Spleen (tissue), 7 donors: ENCODE measurements at regions not wholly inside any gene's neighbourhood (a gene's known extent, or its start where the extent isn't known, plus 50 kb on each side); places are given as distances from the start of the nearest gene placed in this dataset.

Source experiments
- POLR2A ChIP-seq, 3 donors: fragments of 450-650 bp; IDR thresholded peaks; one replicate each; pipeline ENCODE4 v1.5.1; 2017; ENCODE audit warnings: antibody characterized with exemption in 3 of 3, mild to moderate bottlenecking in 1 of 3
- POLR2AphosphoS5 ChIP-seq, 3 donors: sonication (generic); formaldehyde crosslinking; IDR thresholded peaks; one replicate each; pipeline ENCODE4 v1.5.1; 2017; ENCODE audit warnings: antibody characterized with exemption in 3 of 3
- TF ChIP-seq, protein P1 (sequence below), 11 experiments: fragments of 200-600 bp in 7 of 11; fragments of 450-650 bp in 4 of 11; sonication (generic) in 4 of 11; IDR thresholded peaks in 8 of 11; conservative IDR thresholded peaks in 3 of 11; 1 replicate in 7 of 11; 2 replicates in 4 of 11; pipeline versions ENCODE4 v1.4.0 to v1.8.0; 2016 to 2021; ENCODE audit warnings: antibody characterized with exemption in 11 of 11, inconsistent platforms in 4 of 11, mild to moderate bottlenecking in 1 of 11
- donor health status: DM: no; HTN: no; CAD: no; lungs with moderate emphysema.
- donor health status: DM: no; HTN: no; CAD: no.
- donor health status: DM: no; HTN: no; CAD: no.

DNA sequence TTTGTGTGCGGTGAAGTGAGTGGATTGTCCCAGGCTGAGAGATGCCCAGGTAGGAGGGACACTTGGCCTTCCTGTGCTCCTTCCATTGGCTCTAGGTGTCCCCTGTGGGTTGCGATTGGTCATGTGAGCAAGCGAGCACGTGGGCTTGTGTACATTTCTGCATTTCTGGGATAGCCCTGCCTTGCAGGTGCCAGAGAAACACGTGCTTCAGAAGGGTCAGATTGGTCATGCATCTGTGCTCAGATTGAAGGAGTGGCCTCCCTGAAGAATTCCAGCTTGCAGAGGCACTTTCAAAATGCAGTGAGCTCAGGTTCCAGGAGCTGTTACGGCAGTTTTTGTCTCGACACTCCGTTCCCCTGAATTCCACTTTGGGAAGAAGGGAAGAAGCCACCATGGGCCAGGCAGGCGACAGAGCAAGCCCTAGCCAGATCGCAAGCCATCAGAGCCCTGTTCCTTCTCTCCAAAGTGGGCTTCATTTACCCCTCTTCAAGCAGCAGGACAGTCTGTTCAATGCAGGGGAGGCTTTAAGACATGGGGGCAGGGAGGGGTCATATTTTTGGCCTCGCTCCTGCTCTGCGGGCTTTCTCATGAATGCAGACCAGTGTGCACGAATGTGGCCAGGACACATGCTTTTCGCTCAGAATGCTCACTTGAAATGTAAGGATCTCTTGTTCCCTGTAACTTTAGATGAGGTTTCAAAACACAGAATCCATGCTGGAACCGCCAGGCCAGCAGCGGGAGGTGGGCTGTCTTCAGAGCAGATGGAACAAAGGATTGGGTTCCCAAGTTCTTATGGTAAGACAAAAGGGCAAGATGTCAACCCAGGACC lies 78.6 kb upstream of the AKAP12 start:
- TF ChIP-seq, protein P1, sequence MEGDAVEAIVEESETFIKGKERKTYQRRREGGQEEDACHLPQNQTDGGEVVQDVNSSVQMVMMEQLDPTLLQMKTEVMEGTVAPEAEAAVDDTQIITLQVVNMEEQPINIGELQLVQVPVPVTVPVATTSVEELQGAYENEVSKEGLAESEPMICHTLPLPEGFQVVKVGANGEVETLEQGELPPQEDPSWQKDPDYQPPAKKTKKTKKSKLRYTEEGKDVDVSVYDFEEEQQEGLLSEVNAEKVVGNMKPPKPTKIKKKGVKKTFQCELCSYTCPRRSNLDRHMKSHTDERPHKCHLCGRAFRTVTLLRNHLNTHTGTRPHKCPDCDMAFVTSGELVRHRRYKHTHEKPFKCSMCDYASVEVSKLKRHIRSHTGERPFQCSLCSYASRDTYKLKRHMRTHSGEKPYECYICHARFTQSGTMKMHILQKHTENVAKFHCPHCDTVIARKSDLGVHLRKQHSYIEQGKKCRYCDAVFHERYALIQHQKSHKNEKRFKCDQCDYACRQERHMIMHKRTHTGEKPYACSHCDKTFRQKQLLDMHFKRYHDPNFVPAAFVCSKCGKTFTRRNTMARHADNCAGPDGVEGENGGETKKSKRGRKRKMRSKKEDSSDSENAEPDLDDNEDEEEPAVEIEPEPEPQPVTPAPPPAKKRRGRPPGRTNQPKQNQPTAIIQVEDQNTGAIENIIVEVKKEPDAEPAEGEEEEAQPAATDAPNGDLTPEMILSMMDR (IDR thresholded peaks at IDR 0.05 in 8 of 11, conservative IDR thresholded peaks at IDR 0.05 in 3 of 11): no peak
- no peak for TF ChIP-seq POLR2AphosphoS5 (IDR thresholded peaks at IDR 0.05)
- TF ChIP-seq POLR2A (IDR thresholded peaks at IDR 0.05): no peak
